ENCODE measurements at regions not wholly inside any gene's neighbourhood (a gene's known extent, or its start where the extent isn't known, plus 50 kb on each side); places are given as distances from the start of the nearest gene placed in this dataset.

DNA sequence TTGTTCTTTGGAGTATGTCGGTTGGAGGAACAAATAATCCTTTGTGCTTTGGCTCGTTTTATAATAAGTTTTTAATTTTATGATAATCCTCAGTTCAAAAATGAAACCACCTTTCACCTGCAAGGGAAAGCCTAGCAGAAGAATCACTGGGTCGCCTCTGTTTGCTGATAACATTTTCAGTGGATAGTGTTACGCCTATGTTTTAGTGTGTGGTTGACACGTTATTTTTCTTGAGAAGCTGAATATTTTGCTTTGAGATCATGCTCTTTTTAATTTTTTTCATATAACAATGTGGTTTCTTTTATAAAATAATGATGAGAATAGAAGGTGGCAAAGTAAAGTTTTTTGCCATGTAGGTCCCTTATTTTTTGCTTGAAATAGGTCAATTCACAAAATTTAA lies 172.7 kb upstream of the ZEB2 start:
- TF ChIP-seq EZH2 (IDR thresholded peaks at IDR 0.05; ENCODE audit: low read depth, unreplicated experiment) (no peak), POLR2AphosphoS5 (IDR thresholded peaks at IDR 0.05; ENCODE audit: low read depth) (no peak), EZH2phosphoT487 (IDR thresholded peaks at IDR 0.05; ENCODE audit: unreplicated experiment) (no peak), NANOG (IDR thresholded peaks at IDR 0.05; ENCODE audit: borderline replicate concordance) (no peak), CREB1 (CRISPR knock-in tag; IDR thresholded peaks at IDR 0.05; ENCODE audit: low read depth) (no peak), ZNF331 (CRISPR knock-in tag; IDR thresholded peaks at IDR 0.05; ENCODE audit: low read depth) (no peak)
- TF ChIP-seq, protein P1, sequence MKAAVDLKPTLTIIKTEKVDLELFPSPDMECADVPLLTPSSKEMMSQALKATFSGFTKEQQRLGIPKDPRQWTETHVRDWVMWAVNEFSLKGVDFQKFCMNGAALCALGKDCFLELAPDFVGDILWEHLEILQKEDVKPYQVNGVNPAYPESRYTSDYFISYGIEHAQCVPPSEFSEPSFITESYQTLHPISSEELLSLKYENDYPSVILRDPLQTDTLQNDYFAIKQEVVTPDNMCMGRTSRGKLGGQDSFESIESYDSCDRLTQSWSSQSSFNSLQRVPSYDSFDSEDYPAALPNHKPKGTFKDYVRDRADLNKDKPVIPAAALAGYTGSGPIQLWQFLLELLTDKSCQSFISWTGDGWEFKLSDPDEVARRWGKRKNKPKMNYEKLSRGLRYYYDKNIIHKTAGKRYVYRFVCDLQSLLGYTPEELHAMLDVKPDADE (IDR thresholded peaks at IDR 0.05) = no peak
- TF ChIP-seq, protein P2, sequence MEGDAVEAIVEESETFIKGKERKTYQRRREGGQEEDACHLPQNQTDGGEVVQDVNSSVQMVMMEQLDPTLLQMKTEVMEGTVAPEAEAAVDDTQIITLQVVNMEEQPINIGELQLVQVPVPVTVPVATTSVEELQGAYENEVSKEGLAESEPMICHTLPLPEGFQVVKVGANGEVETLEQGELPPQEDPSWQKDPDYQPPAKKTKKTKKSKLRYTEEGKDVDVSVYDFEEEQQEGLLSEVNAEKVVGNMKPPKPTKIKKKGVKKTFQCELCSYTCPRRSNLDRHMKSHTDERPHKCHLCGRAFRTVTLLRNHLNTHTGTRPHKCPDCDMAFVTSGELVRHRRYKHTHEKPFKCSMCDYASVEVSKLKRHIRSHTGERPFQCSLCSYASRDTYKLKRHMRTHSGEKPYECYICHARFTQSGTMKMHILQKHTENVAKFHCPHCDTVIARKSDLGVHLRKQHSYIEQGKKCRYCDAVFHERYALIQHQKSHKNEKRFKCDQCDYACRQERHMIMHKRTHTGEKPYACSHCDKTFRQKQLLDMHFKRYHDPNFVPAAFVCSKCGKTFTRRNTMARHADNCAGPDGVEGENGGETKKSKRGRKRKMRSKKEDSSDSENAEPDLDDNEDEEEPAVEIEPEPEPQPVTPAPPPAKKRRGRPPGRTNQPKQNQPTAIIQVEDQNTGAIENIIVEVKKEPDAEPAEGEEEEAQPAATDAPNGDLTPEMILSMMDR (conservative IDR thresholded peaks at IDR 0.05; ENCODE audit: low read depth in 2 of 2) = no peak
- TF ChIP-seq, protein P3, sequence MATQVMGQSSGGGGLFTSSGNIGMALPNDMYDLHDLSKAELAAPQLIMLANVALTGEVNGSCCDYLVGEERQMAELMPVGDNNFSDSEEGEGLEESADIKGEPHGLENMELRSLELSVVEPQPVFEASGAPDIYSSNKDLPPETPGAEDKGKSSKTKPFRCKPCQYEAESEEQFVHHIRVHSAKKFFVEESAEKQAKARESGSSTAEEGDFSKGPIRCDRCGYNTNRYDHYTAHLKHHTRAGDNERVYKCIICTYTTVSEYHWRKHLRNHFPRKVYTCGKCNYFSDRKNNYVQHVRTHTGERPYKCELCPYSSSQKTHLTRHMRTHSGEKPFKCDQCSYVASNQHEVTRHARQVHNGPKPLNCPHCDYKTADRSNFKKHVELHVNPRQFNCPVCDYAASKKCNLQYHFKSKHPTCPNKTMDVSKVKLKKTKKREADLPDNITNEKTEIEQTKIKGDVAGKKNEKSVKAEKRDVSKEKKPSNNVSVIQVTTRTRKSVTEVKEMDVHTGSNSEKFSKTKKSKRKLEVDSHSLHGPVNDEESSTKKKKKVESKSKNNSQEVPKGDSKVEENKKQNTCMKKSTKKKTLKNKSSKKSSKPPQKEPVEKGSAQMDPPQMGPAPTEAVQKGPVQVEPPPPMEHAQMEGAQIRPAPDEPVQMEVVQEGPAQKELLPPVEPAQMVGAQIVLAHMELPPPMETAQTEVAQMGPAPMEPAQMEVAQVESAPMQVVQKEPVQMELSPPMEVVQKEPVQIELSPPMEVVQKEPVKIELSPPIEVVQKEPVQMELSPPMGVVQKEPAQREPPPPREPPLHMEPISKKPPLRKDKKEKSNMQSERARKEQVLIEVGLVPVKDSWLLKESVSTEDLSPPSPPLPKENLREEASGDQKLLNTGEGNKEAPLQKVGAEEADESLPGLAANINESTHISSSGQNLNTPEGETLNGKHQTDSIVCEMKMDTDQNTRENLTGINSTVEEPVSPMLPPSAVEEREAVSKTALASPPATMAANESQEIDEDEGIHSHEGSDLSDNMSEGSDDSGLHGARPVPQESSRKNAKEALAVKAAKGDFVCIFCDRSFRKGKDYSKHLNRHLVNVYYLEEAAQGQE (IDR thresholded peaks at IDR 0.05; ENCODE audit: unreplicated experiment) = no peak

Measured in GM23338 (cell line).